ENCODE measurements at regions not wholly inside any gene's neighbourhood (a gene's known extent, or its start where the extent isn't known, plus 50 kb on each side); places are given as distances from the start of the nearest gene placed in this dataset.

GRCh38 chr4:160709026-160709425, 1454.8 kb downstream of the FSTL5 start:
- Mint-ChIP-seq H3K27me3 (ENCODE audit: low read depth) (no peaks in the 10 kb centered on the region), H3K9me3 (peaks cover 15% of the 10 kb centered on the region), H3K4me1 (no peaks in the 10 kb centered on the region), H3K4me3 (no peak overlapping the region), H3K36me3 (no peaks in the 10 kb centered on the region), H3K27ac (no peak overlapping the region)
- ChIA-PET POLR2A (no interaction called here), CTCF (no interaction called here)
- ATAC-seq, result no peak
- DNase-seq (ENCODE audit: low spot score), result no peak
- TF ChIP-seq MAX (CRISPR knock-in tag; IDR thresholded peaks at IDR 0.05) (no peak), NFYB (CRISPR knock-in tag; conservative IDR thresholded peaks at IDR 0.05; ENCODE audit: low read depth) (no peak), ZBTB21 (CRISPR knock-in tag; IDR thresholded peaks at IDR 0.05; ENCODE audit: borderline replicate concordance) (no peak), ZNF425 (CRISPR knock-in tag; conservative IDR thresholded peaks at IDR 0.05) (no peak), ESRRA (CRISPR knock-in tag; IDR thresholded peaks at IDR 0.05; ENCODE audit: borderline replicate concordance) (no peak), MYBL2 (CRISPR knock-in tag; IDR thresholded peaks at IDR 0.05) (no peak)

- CTCF ChIA-PET, result no interaction called here
- no peaks in the 10 kb centered on the region for H3K4me1 Mint-ChIP-seq
- TF ChIP-seq NFATC4 (CRISPR knock-in tag; IDR thresholded peaks at IDR 0.05) (no peak), ZNF425 (CRISPR knock-in tag; conservative IDR thresholded peaks at IDR 0.05) (no peak), TEAD4 (CRISPR knock-in tag; IDR thresholded peaks at IDR 0.05) (no peak), GTF2I (CRISPR knock-in tag; conservative IDR thresholded peaks at IDR 0.05) (no peak), GRHL2 (CRISPR knock-in tag; IDR thresholded peaks at IDR 0.05; ENCODE audit: insufficient replicate concordance, severe bottlenecking) (no peak), ZBTB43 (CRISPR knock-in tag; IDR thresholded peaks at IDR 0.05) (no peak), ZNF396 (CRISPR knock-in tag; IDR thresholded peaks at IDR 0.05; ENCODE audit: borderline replicate concordance) (no peak), USF1 (CRISPR knock-in tag; IDR thresholded peaks at IDR 0.05) (no peak), SOX15 (CRISPR knock-in tag; IDR thresholded peaks at IDR 0.05) (no peak), NFE2L1 (CRISPR knock-in tag; IDR thresholded peaks at IDR 0.05) (no peak), ATF6 (CRISPR knock-in tag; IDR thresholded peaks at IDR 0.05) (no peak), ATF3 (CRISPR knock-in tag; conservative IDR thresholded peaks at IDR 0.05) (no peak), ZSCAN18 (CRISPR knock-in tag; IDR thresholded peaks at IDR 0.05) (no peak), EMX1 (CRISPR knock-in tag; IDR thresholded peaks at IDR 0.05) (no peak), ESRRA (CRISPR knock-in tag; IDR thresholded peaks at IDR 0.05; ENCODE audit: borderline replicate concordance) (no peak), NR2C2 (CRISPR knock-in tag; IDR thresholded peaks at IDR 0.05) (no peak), FOXP4 (CRISPR knock-in tag; IDR thresholded peaks at IDR 0.05) (no peak), USF2 (CRISPR knock-in tag; IDR thresholded peaks at IDR 0.05) (no peak), JUN (CRISPR knock-in tag; IDR thresholded peaks at IDR 0.05) (no peak)
- DNase-seq (ENCODE audit: low spot score), result no peak
- no peak for ATAC-seq
- no peak overlapping the region for H3K4me3 Mint-ChIP-seq
- H3K36me3 Mint-ChIP-seq, result no peaks in the 10 kb centered on the region
- peaks cover 9% of the 10 kb centered on the region for H3K9me3 Mint-ChIP-seq
- no peak overlapping the region for H3K27ac Mint-ChIP-seq
- no peaks in the 10 kb centered on the region for H3K27me3 Mint-ChIP-seq (ENCODE audit: low read depth)
- POLR2A ChIA-PET, result no interaction called here
These were observed 1454.3 kb downstream of the FSTL5 start for GRCh38 chr4:160709546-160709945.

All from WTC11 (cell line).